COLO668 (cell line): ENCODE measurements at regions not wholly inside any gene's neighbourhood (a gene's known extent, or its start where the extent isn't known, plus 50 kb on each side); places are given as distances from the start of the nearest gene placed in this dataset.
A peak's percentile ranks its signal among the peaks of the same experiment; 100 is the strongest.
"Not testable (repeated sequence)": the region's sequence is repeated elsewhere in the genome, so short reads cannot be mapped to it uniquely, and the experiment has no call there.

ENCODE experiments used
- DNase-seq: peaks from one replicate; lab custom pipeline; 2025; ENCODE audit not compliant: unreplicated experiment; lab: John Stamatoyannopoulos, UW

DNA sequence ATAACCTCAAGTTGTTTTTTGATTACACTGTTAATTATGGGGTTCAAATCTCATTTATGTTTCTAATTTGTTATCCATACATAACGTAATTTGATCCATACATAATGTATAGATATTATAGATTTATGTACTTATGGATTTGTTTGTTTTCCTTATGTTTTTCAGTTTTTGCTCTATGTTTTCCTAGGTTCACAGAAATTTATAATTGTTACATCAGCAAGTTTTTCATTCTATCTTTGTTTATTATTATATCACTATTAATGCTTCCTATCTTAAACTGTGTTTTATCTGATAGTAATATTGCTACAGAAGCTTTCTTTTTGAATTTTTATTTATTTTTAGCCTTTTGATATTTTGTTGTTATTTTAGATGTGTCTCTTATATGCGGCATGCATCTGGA lies 194.3 kb upstream of the SOX21 start:
- no peak for DNase-seq

GRCh38 chr13:94902722-94903407 lies 190.5 kb upstream of the SOX21 start:
- no peak for DNase-seq

GRCh38 chr13:94901070-94901469 lies 188.7 kb upstream of the SOX21 start:
- DNase-seq = no peak

GRCh38 chr13:94896719-94897317 lies 184.5 kb upstream of the SOX21 start:
- no peak for DNase-seq

- DNase-seq = no peak
Observed at GRCh38 chr13:94896238-94896637, 183.9 kb upstream of the SOX21 start.

DNA sequence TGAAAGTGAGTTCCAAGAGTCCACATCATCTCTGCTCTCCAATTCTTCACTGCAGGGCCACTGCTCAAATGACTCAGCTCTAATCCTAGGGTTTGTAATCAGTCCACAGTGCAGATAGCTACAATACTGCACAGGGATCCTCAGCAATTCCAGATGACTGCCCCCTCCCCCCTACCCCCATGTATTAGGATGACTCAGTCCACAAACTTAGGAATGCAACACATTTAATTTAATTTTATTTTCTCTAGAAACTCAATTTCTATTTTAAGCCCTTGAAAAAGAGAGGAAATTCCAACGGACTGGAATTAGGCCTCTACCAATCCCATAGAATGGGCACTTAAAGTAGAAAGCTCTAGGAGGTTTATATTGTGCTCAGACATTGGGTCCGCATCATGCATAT lies 173.8 kb upstream of the SOX21 start:
- no peak for DNase-seq

DNA sequence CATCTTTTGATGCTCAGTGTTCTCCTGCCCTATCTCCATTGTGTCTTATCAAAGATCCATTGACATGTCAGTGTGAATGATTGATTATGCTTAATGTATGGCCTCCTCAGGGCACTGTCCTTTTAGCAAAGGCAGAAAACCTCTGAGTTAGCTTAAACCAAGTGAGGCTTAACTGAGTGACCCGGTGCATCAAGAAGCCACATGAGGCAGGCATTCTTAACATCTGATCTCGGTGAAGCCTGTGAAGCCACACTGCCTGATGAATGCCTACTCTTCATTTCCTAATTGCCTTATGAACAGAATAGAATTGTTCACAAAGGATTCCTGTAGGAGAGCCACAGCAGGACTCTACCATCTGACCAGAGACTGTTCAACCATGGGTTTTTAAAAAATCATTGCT lies 168.1 kb upstream of the SOX21 start:
- DNase-seq = no peak

DNA sequence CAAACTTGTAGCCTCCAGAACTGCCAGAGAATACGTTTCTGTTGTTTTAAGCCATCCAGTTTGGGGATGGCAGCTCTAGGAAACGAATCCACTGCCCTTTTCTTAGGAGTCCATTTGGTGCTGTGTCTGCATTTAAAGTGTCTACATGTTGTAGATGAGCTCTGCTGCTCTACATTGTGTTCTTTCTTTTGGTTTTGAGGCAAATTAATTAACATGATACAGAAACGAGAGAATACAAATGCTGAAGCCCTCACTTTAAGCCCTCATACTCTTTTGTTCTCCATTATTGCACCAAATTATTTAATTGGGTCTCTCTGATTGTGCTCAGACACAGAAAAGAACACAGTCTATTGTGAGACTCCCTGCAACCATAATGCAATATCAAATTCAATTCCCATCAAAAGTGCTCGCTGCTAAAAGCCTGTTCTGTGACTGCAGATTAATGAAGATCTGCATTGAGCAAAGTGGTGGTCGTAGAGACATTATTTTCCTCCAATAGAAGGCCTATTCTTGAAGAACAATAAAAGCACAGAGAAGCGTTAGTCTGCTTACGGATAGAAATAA lies 166.3 kb upstream of the SOX21 start:
- DNase-seq = no peak

DNA sequence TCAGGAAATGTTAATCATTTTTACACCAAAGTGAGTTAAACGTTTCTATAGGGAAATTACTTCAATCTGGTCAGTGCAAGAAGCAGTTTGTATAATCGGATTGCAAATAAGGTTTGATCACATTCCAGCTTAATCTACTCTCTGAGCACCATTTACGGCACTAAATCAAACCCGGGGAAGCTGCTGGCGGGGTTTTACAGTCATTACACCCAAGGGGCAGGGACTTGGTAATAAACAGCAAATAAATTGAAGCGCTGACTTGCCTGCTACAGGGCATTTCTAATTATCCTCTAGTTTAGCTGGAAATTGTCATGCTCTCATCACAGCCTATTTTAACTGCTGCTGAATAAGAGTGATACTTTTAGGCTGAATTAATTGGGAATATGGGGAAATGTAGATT lies 152.1 kb upstream of the SOX21 start:
- DNase-seq = no peak

DNA sequence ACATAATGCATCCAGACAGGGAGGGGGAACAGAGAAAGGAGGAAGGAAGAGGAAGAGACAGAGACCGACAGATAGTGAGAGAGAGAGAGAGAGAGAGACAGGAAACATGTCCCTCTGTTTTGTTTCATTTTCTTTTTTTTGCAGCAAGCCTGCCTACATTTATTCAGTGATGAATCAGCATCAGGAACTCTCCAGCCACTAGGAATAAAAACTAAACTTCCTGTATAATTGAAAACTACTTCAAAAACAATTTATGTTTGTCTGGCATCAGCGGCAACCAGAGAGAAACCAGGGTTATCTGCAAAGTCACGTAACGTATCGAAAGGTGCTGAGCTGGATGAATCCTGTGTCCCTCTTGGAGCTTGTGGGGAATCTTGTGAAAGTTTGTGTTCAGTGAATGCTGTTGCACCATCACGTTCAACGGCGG lies 148.6 kb upstream of the SOX21 start:
- DNase-seq = no peak

GRCh38 chr13:94859811-94860210 lies 147.5 kb upstream of the SOX21 start:
- no peak for DNase-seq

DNA sequence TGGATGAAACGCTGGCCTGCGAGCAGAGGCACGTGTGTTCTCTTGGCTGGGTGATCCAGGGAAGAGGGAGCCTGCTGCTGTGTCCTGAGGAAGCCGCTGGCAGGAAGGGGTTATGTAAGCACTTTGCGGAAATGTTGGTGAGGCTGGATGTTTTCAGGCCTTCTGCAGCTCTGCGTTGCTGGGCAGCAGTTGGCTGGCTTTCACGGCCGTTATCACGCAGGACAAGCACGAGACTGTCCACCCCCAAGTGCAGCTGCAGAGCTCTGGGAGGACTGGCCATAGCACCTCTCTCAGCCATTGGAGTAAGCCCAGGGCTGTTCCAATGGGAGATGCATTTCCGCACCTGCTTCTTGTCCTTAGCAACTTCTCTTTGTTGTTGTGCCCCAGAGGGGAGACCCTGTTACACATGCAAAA lies 146.9 kb upstream of the SOX21 start:
- no peak for DNase-seq

DNA sequence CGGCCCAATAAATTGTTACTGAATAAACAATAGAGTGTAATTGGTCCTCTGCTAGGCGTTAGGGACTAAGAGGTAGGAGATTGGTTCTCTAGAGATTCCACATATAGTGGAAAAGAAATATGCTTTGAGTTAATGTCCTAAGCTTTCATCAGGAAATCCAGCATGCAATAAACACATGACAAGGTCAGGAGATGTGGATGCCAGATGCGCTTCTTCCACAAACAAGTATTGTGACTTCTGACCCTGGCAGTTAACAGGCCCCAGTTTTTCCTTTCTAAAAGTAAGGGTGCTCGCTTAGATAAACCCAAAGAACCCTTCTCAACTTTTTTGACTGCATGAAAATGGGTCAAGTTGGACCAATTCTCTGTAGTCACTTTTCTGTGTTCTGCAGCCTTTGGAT lies 146.5 kb upstream of the SOX21 start:
- DNase-seq = no peak

- DNase-seq = no peak
Observed at GRCh38 chr13:94854688-94855087, 142.3 kb upstream of the SOX21 start.

GRCh38 chr13:94851576-94851975 lies 139.2 kb upstream of the SOX21 start:
- no peak for DNase-seq

DNA sequence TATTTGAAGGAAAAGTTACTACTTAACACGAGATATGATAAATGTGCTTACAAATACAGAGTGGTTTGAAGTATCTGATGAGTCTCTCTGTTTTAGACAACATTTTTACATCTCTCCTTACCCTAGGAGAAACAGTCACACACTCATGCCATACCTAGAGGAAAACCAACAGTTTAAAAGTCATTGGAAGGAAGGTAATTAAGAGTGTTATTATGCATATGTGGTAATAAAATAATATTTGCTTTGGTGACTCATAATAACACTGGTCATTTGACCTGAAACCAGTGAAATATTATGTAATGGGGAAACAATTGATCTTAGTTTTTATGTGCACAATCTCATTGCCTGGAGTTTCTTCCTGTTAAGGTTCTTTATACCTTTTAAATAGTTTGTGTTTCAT lies 136.9 kb upstream of the SOX21 start:
- no peak for DNase-seq

DNA sequence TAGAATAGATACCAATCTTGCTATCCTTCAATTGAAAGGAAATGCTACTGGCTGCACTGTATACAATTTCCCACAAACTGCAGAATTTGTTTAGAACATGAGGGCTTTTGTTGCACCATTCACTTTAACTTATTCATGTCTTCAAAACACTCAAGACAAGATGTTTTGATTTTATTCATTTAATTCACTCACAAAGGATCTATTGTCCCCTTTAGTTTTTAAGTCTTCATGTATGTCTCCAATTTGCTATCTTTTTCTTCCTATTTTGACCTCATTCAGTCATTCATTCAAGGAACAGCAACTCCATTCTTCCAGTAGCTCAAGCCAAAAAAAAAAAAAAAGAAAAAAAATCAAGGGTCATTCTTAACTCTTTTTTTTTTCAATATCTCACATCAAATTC lies 130.6 kb upstream of the SOX21 start:
- no peak for DNase-seq

GRCh38 chr13:94837056-94837455 lies 124.7 kb upstream of the SOX21 start:
- DNase-seq = not testable (repeated sequence)

DNA sequence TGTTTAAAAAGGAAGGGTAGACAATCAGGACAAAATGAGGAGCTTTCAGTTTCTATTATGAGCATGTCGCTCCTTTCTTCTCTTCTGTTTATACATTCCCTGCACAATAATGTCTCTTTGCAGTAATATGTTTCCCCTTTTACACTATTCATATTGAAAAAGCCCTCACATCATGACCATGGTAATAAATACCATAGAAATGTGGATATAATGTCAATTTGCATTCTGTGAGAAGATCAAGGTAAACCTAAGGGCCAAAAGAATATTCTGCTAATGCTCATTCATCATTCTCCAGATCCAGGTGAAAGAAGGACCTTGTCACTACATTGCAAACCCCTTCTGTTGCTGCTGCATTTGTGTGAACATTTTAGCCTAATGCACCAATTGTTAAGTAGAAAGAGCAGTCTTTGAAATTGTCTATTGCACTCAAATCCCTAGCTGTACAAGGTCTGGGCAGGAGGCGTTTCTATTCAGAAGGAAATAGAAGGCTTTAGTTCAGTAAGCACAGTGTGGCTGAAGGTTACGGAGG lies 117.6 kb upstream of the SOX21 start:
- no peak for DNase-seq

DNA sequence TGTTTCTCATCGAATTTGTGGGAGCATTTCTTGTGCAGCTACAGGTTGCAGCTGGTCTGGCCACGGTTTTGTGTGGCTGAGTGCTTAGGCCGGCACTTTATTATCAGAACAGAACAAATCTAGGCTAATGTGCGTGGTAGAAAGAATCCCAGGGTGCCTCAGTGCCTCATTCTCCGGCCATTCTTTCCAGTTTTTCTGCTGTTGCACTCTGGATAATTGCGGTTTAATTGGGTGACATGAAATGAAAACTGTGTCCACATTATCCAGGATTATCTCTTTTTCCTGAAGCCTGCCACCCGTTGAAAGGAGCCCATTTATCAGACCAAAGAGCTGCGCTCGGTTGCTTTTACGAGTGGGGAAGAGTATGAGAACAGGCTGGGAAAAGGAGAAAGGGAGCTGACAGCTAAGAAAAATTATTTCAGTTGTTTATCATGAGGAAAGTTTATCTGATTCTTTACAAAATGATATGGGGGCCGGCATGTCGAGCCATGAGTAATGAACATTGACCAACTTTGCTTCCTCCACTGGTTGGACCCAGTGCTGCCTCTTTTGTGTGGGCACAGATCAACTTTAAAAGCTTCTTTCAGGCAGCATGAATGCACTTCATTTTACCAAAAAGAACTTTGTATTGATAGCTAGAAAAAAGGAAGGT lies 117.0 kb upstream of the SOX21 start:
- DNase-seq = no peak

- no peak for DNase-seq
Observed at GRCh38 chr13:94827566-94827965, 115.2 kb upstream of the SOX21 start.

DNA sequence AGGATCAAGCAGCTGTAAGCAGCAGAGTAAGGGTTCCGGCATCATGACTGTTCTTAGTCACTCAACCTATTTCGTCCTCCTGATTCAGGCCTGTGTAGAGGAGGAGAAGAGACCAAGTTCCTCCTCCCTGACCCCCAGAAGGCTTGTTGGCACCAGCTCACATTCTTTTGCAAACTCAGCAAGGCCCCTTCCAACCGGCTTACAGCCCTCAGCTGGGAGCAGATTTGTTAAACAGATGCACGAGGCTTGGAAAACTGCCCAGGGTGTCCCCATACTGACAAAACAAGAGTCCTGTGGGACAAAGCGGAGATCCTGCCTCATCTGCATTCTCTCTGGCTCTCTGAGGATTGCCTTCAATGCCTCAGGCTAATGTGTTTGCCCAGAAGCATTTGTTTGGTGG lies 113.2 kb upstream of the SOX21 start:
- DNase-seq = peak; percentile 67
